SK-N-SH (cell line): ENCODE measurements at regions not wholly inside any gene's neighbourhood (a gene's known extent, or its start where the extent isn't known, plus 50 kb on each side); places are given as distances from the start of the nearest gene placed in this dataset.

Experiments used
- EP300 ChIP-seq, 2 experiments: IDR thresholded peaks; 2 replicates each; pipeline versions ENCODE4 v1.4.0 to v1.6.1; 2012; ENCODE audit warnings: borderline replicate concordance in 1 of 2, low read depth in 1 of 2, low read length in 1 of 2
- GABPA ChIP-seq: IDR thresholded peaks from 2 replicates; pipeline ENCODE4 v1.4.0; 2012; ENCODE audit warnings: low read depth, mild to moderate bottlenecking
- RCOR1 ChIP-seq: fragments of 150-350 bp; IDR thresholded peaks from 2 replicates; pipeline ENCODE4 v1.6.1; 2017; ENCODE audit warnings: antibody characterized with exemption, low read length
- SIN3A ChIP-seq: IDR thresholded peaks from 2 replicates; pipeline ENCODE4 v1.6.1; 2012; ENCODE audit warnings: low read depth, mild to moderate bottlenecking, low read length, moderate library complexity, borderline replicate concordance
- TAF1 ChIP-seq: IDR thresholded peaks from 2 replicates; pipeline ENCODE4 v1.6.1; 2012; ENCODE audit warnings: low read depth, mild to moderate bottlenecking, low read length, moderate library complexity, borderline replicate concordance
- TCF12 ChIP-seq: IDR thresholded peaks from 2 replicates; pipeline ENCODE4 v1.4.0; 2012
- TEAD4 ChIP-seq: IDR thresholded peaks from 2 replicates; pipeline ENCODE4 v1.4.0; 2012; ENCODE audit warnings: mild to moderate bottlenecking, borderline replicate concordance; ENCODE audit not compliant: insufficient read depth
- YY1 ChIP-seq: IDR thresholded peaks from 2 replicates; pipeline ENCODE4 v1.4.0; 2012; ENCODE audit warnings: low read depth, mild to moderate bottlenecking
- TF ChIP-seq, protein P1 (sequence below): fragments of 200-600 bp; sonication (generic); IDR thresholded peaks from 2 replicates; pipeline ENCODE4 v1.6.1; 2017; ENCODE audit warnings: antibody characterized with exemption, mild to moderate bottlenecking, moderate library complexity
- TF ChIP-seq, protein P2 (sequence below): IDR thresholded peaks from 2 replicates; pipeline ENCODE4 v1.4.0; 2012; ENCODE audit warnings: low read depth, borderline replicate concordance

DNA sequence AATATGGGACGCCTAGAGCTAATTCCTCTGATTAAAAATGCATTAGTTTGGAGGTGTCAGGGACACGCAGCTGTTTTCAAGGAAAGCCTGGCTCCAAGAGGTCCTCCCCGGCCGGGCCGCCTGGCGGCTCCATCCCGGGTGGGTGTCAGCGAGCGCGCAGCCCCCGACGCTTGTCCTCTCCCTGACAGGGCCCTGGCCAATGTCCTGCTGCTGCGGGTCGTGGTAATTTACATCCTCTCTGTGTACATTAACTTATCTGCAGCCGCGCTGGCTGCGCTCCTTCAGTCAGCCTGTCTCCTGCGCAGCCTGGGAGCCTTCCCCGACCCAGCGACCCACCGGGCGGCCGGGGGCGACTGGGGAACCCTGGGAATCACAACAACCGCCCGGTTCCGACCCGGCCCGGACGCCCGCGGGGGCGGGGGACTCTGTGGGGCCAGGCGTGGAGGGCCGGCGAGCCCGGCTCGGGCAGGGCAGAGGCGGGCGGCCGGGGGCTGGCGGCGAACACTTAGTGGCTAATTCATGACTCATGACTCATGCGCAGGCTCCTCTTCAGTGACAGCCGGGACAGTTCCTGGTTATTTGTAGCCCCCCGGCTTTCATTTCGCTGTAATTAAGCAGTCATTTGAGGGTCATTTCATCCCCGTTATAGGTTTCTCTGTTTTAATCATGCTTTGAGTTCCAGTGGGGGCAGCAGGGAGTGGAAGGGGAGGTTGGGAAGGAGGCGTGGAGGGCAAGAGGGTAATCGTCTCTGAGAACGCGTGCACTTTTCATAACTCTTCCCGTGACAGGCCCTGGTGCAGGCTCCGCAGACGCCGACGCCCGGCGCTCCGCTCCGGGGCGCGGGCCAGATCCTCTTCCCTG lies 141.9 kb upstream of the CTAGE1 start:
- TF ChIP-seq EP300 (IDR thresholded peaks at IDR 0.05; ENCODE audit: borderline replicate concordance in 1 of 2, low read depth in 1 of 2, low read length in 1 of 2) (no peak), TCF12 (no peak), GABPA (no peak), TEAD4 (no peak), RCOR1 (no peak), TAF1 (no peak), SIN3A (no peak), YY1 (no peak)
- TF ChIP-seq, protein P1, sequence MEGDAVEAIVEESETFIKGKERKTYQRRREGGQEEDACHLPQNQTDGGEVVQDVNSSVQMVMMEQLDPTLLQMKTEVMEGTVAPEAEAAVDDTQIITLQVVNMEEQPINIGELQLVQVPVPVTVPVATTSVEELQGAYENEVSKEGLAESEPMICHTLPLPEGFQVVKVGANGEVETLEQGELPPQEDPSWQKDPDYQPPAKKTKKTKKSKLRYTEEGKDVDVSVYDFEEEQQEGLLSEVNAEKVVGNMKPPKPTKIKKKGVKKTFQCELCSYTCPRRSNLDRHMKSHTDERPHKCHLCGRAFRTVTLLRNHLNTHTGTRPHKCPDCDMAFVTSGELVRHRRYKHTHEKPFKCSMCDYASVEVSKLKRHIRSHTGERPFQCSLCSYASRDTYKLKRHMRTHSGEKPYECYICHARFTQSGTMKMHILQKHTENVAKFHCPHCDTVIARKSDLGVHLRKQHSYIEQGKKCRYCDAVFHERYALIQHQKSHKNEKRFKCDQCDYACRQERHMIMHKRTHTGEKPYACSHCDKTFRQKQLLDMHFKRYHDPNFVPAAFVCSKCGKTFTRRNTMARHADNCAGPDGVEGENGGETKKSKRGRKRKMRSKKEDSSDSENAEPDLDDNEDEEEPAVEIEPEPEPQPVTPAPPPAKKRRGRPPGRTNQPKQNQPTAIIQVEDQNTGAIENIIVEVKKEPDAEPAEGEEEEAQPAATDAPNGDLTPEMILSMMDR, result no peak
- TF ChIP-seq, protein P2, sequence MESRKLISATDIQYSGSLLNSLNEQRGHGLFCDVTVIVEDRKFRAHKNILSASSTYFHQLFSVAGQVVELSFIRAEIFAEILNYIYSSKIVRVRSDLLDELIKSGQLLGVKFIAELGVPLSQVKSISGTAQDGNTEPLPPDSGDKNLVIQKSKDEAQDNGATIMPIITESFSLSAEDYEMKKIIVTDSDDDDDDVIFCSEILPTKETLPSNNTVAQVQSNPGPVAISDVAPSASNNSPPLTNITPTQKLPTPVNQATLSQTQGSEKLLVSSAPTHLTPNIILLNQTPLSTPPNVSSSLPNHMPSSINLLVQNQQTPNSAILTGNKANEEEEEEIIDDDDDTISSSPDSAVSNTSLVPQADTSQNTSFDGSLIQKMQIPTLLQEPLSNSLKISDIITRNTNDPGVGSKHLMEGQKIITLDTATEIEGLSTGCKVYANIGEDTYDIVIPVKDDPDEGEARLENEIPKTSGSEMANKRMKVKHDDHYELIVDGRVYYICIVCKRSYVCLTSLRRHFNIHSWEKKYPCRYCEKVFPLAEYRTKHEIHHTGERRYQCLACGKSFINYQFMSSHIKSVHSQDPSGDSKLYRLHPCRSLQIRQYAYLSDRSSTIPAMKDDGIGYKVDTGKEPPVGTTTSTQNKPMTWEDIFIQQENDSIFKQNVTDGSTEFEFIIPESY, result no peak
